HEK293 (cell line): ENCODE measurements at regions not wholly inside any gene's neighbourhood (a gene's known extent, or its start where the extent isn't known, plus 50 kb on each side); places are given as distances from the start of the nearest gene placed in this dataset.

Experiments used
- HOXD13 ChIP-seq: sonication (generic); formaldehyde crosslinking; IDR thresholded peaks from 2 replicates; pipeline ENCODE4 v1.8.0; 2022; ENCODE audit warnings: missing genetic modification reagents, borderline replicate concordance
- ZBTB17 ChIP-seq: fragments of 450-650 bp; formaldehyde crosslinking; IDR thresholded peaks from 2 replicates; pipeline ENCODE4 v1.5.1; 2016; ENCODE audit warnings: missing biosample characterization, missing genetic modification characterization
- ZFP37 ChIP-seq: fragments of 450-650 bp; formaldehyde crosslinking; IDR thresholded peaks from 2 replicates; pipeline ENCODE4 v1.5.1; 2016; ENCODE audit warnings: missing biosample characterization, missing genetic modification characterization
- ZNF121 ChIP-seq: fragments of 450-650 bp; formaldehyde crosslinking; IDR thresholded peaks from 2 replicates; pipeline ENCODE4 v1.5.1; 2016; ENCODE audit warnings: missing biosample characterization, missing genetic modification characterization
- ZNF138 ChIP-seq: fragments of 450-650 bp; formaldehyde crosslinking; IDR thresholded peaks from 2 replicates; pipeline ENCODE4 v1.5.1; 2016; ENCODE audit warnings: missing biosample characterization, missing genetic modification characterization, borderline replicate concordance
- ZNF221 ChIP-seq: fragments of 450-650 bp; formaldehyde crosslinking; IDR thresholded peaks from 2 replicates; pipeline ENCODE4 v1.5.1; 2017; ENCODE audit warnings: missing biosample characterization, missing genetic modification characterization, borderline replicate concordance
- ZNF514 ChIP-seq: fragments of 450-650 bp; formaldehyde crosslinking; IDR thresholded peaks from 2 replicates; pipeline ENCODE4 v1.5.1; 2016; ENCODE audit warnings: missing biosample characterization, missing genetic modification characterization
- ZNF530 ChIP-seq: fragments of 450-650 bp; formaldehyde crosslinking; IDR thresholded peaks from 2 replicates; pipeline ENCODE4 v1.5.1; 2016; ENCODE audit warnings: low read depth, missing biosample characterization, missing genetic modification characterization
- ZNF624 ChIP-seq: fragments of 450-650 bp; formaldehyde crosslinking; IDR thresholded peaks from 2 replicates; pipeline ENCODE4 v1.5.1; 2017; ENCODE audit warnings: missing biosample characterization, missing genetic modification characterization
- ZNF830 ChIP-seq: fragments of 450-650 bp; IDR thresholded peaks from 2 replicates; pipeline ENCODE4 v1.5.0; 2018; ENCODE audit warnings: missing biosample characterization, missing genetic modification characterization, low read depth, mild to moderate bottlenecking, moderate library complexity
- TF ChIP-seq, protein P1 (sequence below): fragments of 450-650 bp; formaldehyde crosslinking; conservative IDR thresholded peaks from 2 replicates; pipeline ENCODE4 v1.5.1; 2016; ENCODE audit warnings: low read depth, missing biosample characterization, missing genetic modification characterization
- TF ChIP-seq, protein P2 (sequence below): fragments of 450-650 bp; formaldehyde crosslinking; IDR thresholded peaks from 2 replicates; pipeline ENCODE4 v1.5.1; 2016; ENCODE audit warnings: missing biosample characterization, missing genetic modification characterization
- TF ChIP-seq, protein P3 (sequence below): fragments of 450-650 bp; formaldehyde crosslinking; IDR thresholded peaks from 2 replicates; pipeline ENCODE4 v1.5.1; 2016; ENCODE audit warnings: missing biosample characterization, missing genetic modification characterization

DNA sequence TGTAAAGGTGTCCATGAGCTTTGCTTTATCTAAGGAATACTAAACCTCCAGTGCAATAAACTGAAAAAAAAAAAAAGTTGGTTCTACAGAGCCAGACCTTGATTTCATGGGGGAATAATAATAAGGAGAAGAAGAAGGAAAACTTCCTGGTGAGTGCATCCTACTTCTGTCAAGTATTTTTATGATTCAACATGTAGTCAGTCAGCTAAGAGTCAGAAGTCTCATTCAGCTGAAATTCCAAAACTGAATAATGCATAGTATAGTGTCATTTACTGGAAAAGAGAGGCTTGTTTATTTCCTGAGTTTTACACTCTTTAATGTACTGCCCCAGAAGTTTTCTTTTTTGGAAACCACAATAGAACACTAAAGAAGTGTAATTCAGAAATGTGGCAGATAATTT lies 77.8 kb upstream of the TACR1 start:
- TF ChIP-seq, protein P1, sequence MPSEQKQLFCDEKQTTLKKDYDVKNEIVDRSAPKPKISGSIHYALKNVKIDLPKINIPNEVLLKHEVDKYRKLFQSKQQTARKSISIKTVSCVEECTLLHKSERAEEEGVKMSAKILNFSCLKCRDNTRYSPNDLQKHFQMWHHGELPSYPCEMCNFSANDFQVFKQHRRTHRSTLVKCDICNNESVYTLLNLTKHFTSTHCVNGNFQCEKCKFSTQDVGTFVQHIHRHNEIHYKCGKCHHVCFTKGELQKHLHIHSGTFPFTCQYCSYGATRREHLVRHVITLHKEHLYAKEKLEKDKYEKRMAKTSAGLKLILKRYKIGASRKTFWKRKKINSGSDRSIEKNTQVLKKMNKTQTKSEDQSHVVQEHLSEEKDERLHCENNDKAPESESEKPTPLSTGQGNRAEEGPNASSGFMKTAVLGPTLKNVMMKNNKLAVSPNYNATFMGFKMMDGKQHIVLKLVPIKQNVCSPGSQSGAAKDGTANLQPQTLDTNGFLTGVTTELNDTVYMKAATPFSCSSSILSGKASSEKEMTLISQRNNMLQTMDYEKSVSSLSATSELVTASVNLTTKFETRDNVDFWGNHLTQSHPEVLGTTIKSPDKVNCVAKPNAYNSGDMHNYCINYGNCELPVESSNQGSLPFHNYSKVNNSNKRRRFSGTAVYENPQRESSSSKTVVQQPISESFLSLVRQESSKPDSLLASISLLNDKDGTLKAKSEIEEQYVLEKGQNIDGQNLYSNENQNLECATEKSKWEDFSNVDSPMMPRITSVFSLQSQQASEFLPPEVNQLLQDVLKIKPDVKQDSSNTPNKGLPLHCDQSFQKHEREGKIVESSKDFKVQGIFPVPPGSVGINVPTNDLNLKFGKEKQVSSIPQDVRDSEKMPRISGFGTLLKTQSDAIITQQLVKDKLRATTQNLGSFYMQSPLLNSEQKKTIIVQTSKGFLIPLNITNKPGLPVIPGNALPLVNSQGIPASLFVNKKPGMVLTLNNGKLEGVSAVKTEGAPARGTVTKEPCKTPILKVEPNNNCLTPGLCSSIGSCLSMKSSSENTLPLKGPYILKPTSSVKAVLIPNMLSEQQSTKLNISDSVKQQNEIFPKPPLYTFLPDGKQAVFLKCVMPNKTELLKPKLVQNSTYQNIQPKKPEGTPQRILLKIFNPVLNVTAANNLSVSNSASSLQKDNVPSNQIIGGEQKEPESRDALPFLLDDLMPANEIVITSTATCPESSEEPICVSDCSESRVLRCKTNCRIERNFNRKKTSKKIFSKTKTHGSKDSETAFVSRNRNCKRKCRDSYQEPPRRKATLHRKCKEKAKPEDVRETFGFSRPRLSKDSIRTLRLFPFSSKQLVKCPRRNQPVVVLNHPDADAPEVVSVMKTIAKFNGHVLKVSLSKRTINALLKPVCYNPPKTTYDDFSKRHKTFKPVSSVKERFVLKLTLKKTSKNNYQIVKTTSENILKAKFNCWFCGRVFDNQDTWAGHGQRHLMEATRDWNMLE (tag by site-specific recombination), result no peak
- TF ChIP-seq ZNF514 (tag by site-specific recombination), result no peak
- TF ChIP-seq ZNF138 (tag by site-specific recombination), result no peak
- TF ChIP-seq ZNF121 (tag by site-specific recombination), result no peak
- no peak for TF ChIP-seq ZFP37 (tag by site-specific recombination)
- TF ChIP-seq, protein P2, sequence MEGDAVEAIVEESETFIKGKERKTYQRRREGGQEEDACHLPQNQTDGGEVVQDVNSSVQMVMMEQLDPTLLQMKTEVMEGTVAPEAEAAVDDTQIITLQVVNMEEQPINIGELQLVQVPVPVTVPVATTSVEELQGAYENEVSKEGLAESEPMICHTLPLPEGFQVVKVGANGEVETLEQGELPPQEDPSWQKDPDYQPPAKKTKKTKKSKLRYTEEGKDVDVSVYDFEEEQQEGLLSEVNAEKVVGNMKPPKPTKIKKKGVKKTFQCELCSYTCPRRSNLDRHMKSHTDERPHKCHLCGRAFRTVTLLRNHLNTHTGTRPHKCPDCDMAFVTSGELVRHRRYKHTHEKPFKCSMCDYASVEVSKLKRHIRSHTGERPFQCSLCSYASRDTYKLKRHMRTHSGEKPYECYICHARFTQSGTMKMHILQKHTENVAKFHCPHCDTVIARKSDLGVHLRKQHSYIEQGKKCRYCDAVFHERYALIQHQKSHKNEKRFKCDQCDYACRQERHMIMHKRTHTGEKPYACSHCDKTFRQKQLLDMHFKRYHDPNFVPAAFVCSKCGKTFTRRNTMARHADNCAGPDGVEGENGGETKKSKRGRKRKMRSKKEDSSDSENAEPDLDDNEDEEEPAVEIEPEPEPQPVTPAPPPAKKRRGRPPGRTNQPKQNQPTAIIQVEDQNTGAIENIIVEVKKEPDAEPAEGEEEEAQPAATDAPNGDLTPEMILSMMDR (tag by site-specific recombination), result no peak
- no peak for TF ChIP-seq ZNF221 (tag by site-specific recombination)
- TF ChIP-seq ZNF530 (tag by site-specific recombination), result no peak
- TF ChIP-seq, protein P3, sequence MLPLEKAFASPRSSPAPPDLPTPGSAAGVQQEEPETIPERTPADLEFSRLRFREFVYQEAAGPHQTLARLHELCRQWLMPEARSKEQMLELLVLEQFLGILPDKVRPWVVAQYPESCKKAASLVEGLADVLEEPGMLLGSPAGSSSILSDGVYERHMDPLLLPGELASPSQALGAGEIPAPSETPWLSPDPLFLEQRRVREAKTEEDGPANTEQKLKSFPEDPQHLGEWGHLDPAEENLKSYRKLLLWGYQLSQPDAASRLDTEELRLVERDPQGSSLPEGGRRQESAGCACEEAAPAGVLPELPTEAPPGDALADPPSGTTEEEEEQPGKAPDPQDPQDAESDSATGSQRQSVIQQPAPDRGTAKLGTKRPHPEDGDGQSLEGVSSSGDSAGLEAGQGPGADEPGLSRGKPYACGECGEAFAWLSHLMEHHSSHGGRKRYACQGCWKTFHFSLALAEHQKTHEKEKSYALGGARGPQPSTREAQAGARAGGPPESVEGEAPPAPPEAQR (tag by site-specific recombination), result no peak
- TF ChIP-seq ZBTB17 (tag by site-specific recombination), result no peak
- TF ChIP-seq HOXD13, result no peak
- no peak for TF ChIP-seq ZNF624 (tag by site-specific recombination)
- no peak for TF ChIP-seq ZNF830 (tag by site-specific recombination)
